ENCODE measurements at regions not wholly inside any gene's neighbourhood (a gene's known extent, or its start where the extent isn't known, plus 50 kb on each side); places are given as distances from the start of the nearest gene placed in this dataset.

GRCh38 chr1:82894635-82895034, 1093.9 kb downstream of the ADGRL2 start:
- no peak for TF ChIP-seq POLR2A (IDR thresholded peaks at IDR 0.05)
- TF ChIP-seq POLR2AphosphoS5 (IDR thresholded peaks at IDR 0.05): no peak
- TF ChIP-seq CTCF (IDR thresholded peaks at IDR 0.05): no peak
